HL-60 (cell line): ENCODE measurements at regions not wholly inside any gene's neighbourhood (a gene's known extent, or its start where the extent isn't known, plus 50 kb on each side); places are given as distances from the start of the nearest gene placed in this dataset.

ENCODE experiments used
- DNase-seq, 2 experiments: peaks; one replicate each; pipeline ENCODE4 v3.0.0-alpha.2; 2010 to 2020; ENCODE audit warnings: low read depth in 1 of 2, low spot score in 1 of 2
- H3K27ac ChIP-seq: fragments of 250-450 bp; sonication (Bioruptor Pico); replicated peaks from 2 replicates; pipeline ENCODE4 v1.5.1; 2020; ENCODE audit warnings: mild to moderate bottlenecking, moderate library complexity
- H3K27me3 ChIP-seq: fragments of 250-450 bp; sonication (Bioruptor Pico); 2 replicates; pipeline ENCODE4 v1.5.1; 2021; ENCODE audit warnings: mild to moderate bottlenecking, moderate library complexity; ENCODE audit not compliant: insufficient read depth, poor library complexity, severe bottlenecking
- H3K4me3 ChIP-seq: replicated peaks from 2 replicates; pipeline ENCODE4 v1.5.1; 2011; ENCODE audit warnings: mild to moderate bottlenecking, control low read depth, low read length; ENCODE audit not compliant: insufficient read depth
- GABPA ChIP-seq: IDR thresholded peaks from 2 replicates; pipeline ENCODE4 v1.6.1; 2012; ENCODE audit warnings: low read depth
- POLR2AphosphoS5 ChIP-seq: IDR thresholded peaks from 2 replicates; pipeline ENCODE4 v1.6.1; 2012; ENCODE audit warnings: low read depth
- SPI1 ChIP-seq: IDR thresholded peaks from 2 replicates; pipeline ENCODE4 v1.6.1; 2012; ENCODE audit warnings: low read depth, mild to moderate bottlenecking, borderline replicate concordance
- TF ChIP-seq, protein P1 (sequence below): IDR thresholded peaks from 2 replicates; pipeline ENCODE4 v1.6.1; 2012; ENCODE audit warnings: low read depth; ENCODE audit not compliant: insufficient replicate concordance
- TF ChIP-seq, protein P2 (sequence below): IDR thresholded peaks from one replicate; pipeline ENCODE4 v1.5.1; 2011; ENCODE audit warnings: low read length, control low read depth, inconsistent platforms; ENCODE audit not compliant: insufficient read depth

GRCh38 chr17:14557480-14557879 is 256.6 kb downstream of the HS3ST3B1 start:
- TF ChIP-seq, protein P1, sequence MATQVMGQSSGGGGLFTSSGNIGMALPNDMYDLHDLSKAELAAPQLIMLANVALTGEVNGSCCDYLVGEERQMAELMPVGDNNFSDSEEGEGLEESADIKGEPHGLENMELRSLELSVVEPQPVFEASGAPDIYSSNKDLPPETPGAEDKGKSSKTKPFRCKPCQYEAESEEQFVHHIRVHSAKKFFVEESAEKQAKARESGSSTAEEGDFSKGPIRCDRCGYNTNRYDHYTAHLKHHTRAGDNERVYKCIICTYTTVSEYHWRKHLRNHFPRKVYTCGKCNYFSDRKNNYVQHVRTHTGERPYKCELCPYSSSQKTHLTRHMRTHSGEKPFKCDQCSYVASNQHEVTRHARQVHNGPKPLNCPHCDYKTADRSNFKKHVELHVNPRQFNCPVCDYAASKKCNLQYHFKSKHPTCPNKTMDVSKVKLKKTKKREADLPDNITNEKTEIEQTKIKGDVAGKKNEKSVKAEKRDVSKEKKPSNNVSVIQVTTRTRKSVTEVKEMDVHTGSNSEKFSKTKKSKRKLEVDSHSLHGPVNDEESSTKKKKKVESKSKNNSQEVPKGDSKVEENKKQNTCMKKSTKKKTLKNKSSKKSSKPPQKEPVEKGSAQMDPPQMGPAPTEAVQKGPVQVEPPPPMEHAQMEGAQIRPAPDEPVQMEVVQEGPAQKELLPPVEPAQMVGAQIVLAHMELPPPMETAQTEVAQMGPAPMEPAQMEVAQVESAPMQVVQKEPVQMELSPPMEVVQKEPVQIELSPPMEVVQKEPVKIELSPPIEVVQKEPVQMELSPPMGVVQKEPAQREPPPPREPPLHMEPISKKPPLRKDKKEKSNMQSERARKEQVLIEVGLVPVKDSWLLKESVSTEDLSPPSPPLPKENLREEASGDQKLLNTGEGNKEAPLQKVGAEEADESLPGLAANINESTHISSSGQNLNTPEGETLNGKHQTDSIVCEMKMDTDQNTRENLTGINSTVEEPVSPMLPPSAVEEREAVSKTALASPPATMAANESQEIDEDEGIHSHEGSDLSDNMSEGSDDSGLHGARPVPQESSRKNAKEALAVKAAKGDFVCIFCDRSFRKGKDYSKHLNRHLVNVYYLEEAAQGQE, result no peak
- peak; percentile 88 for TF ChIP-seq SPI1
- Histone ChIP-seq H3K4me3 (no peak overlapping the region), H3K27ac (peak overlapping the region; percentile 38), H3K27me3 (no peaks in the 10 kb centered on the region)
- peak in 1 of 2 experiments; percentile 37 for DNase-seq

GRCh38 chr17:14553847-14554246 is 253.0 kb downstream of the HS3ST3B1 start:
- no peak for DNase-seq
- H3K27ac ChIP-seq, result no peak overlapping the region
- H3K4me3 ChIP-seq, result no peak overlapping the region
- no peak for TF ChIP-seq GABPA
- TF ChIP-seq, protein P2, sequence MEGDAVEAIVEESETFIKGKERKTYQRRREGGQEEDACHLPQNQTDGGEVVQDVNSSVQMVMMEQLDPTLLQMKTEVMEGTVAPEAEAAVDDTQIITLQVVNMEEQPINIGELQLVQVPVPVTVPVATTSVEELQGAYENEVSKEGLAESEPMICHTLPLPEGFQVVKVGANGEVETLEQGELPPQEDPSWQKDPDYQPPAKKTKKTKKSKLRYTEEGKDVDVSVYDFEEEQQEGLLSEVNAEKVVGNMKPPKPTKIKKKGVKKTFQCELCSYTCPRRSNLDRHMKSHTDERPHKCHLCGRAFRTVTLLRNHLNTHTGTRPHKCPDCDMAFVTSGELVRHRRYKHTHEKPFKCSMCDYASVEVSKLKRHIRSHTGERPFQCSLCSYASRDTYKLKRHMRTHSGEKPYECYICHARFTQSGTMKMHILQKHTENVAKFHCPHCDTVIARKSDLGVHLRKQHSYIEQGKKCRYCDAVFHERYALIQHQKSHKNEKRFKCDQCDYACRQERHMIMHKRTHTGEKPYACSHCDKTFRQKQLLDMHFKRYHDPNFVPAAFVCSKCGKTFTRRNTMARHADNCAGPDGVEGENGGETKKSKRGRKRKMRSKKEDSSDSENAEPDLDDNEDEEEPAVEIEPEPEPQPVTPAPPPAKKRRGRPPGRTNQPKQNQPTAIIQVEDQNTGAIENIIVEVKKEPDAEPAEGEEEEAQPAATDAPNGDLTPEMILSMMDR, result no peak
- no peak for TF ChIP-seq POLR2AphosphoS5
- no peak for TF ChIP-seq SPI1
- TF ChIP-seq, protein P1, result no peak
- no peaks in the 10 kb centered on the region for H3K27me3 ChIP-seq

GRCh38 chr17:14552306-14552705 is 251.4 kb downstream of the HS3ST3B1 start:
- DNase-seq, result no peak
- TF ChIP-seq POLR2AphosphoS5 (no peak), SPI1 (no peak), GABPA (no peak)
- TF ChIP-seq, protein P2, result no peak
- TF ChIP-seq, protein P1, result no peak
- no peak overlapping the region for H3K27ac ChIP-seq
- H3K27me3 ChIP-seq, result no peaks in the 10 kb centered on the region
- H3K4me3 ChIP-seq, result no peak overlapping the region
